ENCODE measurements at regions not wholly inside any gene's neighbourhood (a gene's known extent, or its start where the extent isn't known, plus 50 kb on each side); places are given as distances from the start of the nearest gene placed in this dataset.

DNA sequence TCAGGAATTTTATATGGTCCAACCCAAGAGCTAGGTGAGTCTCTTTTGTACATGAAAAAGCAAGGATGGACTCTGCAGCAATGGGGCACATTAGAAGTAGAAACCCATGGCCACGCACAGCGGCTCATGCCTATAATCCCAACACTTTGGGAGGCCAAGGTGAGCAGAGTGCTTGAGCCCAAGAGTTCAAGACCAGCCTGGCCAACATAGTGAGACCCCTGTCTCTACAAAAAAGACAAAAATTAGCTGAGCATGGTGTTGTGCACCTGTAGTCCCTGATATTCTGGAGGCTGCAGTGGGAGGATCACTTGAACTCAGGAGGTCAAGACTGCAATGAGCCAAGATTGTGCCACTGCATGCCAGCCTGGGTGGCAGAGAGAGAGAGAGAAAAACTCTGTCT is 128.7 kb upstream of the PLEKHA5 start:
- POLR2A ChIA-PET = no interaction called here
- Histone ChIP-seq H3K4me2 (ENCODE audit: insufficient read depth, low read length) (no peak overlapping the region), H3K79me2 (ENCODE audit: control insufficient read depth, insufficient read depth, low read length) (no peaks in the 10 kb centered on the region), H3K4me1 (ENCODE audit: control insufficient read depth, extremely low read depth, insufficient read depth, low read length) (peaks cover 14% of the 10 kb centered on the region), H3K36me3 (ENCODE audit: control insufficient read depth in 2 of 2, extremely low read depth in 1 of 2, insufficient read depth in 2 of 2, low read length in 2 of 2) (no peaks in the 10 kb centered on the region), H3K9me3 (replicated peaks; ENCODE audit: control insufficient read depth, insufficient read depth, low read length) (no peaks in the 10 kb centered on the region), H4K20me1 (replicated peaks; ENCODE audit: control insufficient read depth, extremely low read depth, insufficient read depth, low read length) (no peaks in the 10 kb centered on the region), H3K27ac (ENCODE audit: insufficient read depth, low read depth, low read length) (no peak overlapping the region), H2AFZ (ENCODE audit: low read depth, low read length) (no peak overlapping the region), H3K4me3 (replicated peaks in 1 of 3; ENCODE audit: insufficient read depth in 1 of 3, low read depth in 1 of 3, low read length in 3 of 3) (no peak overlapping the region), H3K27me3 (ENCODE audit: control insufficient read depth in 2 of 2, insufficient read depth in 2 of 2, low read length in 2 of 2) (peaks cover 0 to 2% of the 10 kb centered on the region in 2 experiments), H3K9ac (replicated peaks; ENCODE audit: extremely low read depth, insufficient read depth, low read length) (no peak overlapping the region), H3K9me1 (replicated peaks; ENCODE audit: control insufficient read depth, extremely low read depth, insufficient read depth, low read length) (no peaks in the 10 kb centered on the region)
- no peak for DNase-seq (ENCODE audit: low read depth, low spot score)
- FAIRE-seq = no peak
- TF ChIP-seq, protein P1, sequence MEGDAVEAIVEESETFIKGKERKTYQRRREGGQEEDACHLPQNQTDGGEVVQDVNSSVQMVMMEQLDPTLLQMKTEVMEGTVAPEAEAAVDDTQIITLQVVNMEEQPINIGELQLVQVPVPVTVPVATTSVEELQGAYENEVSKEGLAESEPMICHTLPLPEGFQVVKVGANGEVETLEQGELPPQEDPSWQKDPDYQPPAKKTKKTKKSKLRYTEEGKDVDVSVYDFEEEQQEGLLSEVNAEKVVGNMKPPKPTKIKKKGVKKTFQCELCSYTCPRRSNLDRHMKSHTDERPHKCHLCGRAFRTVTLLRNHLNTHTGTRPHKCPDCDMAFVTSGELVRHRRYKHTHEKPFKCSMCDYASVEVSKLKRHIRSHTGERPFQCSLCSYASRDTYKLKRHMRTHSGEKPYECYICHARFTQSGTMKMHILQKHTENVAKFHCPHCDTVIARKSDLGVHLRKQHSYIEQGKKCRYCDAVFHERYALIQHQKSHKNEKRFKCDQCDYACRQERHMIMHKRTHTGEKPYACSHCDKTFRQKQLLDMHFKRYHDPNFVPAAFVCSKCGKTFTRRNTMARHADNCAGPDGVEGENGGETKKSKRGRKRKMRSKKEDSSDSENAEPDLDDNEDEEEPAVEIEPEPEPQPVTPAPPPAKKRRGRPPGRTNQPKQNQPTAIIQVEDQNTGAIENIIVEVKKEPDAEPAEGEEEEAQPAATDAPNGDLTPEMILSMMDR (IDR thresholded peaks at IDR 0.05; ENCODE audit: extremely low read depth in 1 of 2, insufficient read depth in 1 of 2, low read depth in 1 of 2, low read length in 2 of 2) = no peak
- TF ChIP-seq FOS (IDR thresholded peaks at IDR 0.05; ENCODE audit: borderline replicate concordance, insufficient read depth, low read length) (no peak), POLR2AphosphoS5 (IDR thresholded peaks at IDR 0.05; ENCODE audit: insufficient read depth, low read depth, low read length) (no peak), GATA2 (IDR thresholded peaks at IDR 0.05; ENCODE audit: insufficient read depth, insufficient read length, low read depth, low read length) (no peak), EZH2 (IDR thresholded peaks at IDR 0.05; ENCODE audit: borderline replicate concordance, low read depth, low read length, severe bottlenecking) (no peak), JUN (IDR thresholded peaks at IDR 0.05; ENCODE audit: borderline replicate concordance, insufficient read depth, insufficient read length, low read depth) (no peak)
- TF ChIP-seq, protein P2, sequence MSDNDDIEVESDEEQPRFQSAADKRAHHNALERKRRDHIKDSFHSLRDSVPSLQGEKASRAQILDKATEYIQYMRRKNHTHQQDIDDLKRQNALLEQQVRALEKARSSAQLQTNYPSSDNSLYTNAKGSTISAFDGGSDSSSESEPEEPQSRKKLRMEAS (IDR thresholded peaks at IDR 0.05; ENCODE audit: insufficient read depth, insufficient read length) = no peak
- BruUV-seq (replicated peaks) = no TSS peak
- intact Hi-C loops (cut with micrococcal nuclease) (no loop called here), dilution Hi-C loops (cut with MboI; ENCODE audit: extremely low pct_ligation_motif_present, low sequenced_read_pairs) (no loop called here)
- CTCF ChIA-PET = no interaction called here
